ENCODE measurements at regions not wholly inside any gene's neighbourhood (a gene's known extent, or its start where the extent isn't known, plus 50 kb on each side); places are given as distances from the start of the nearest gene placed in this dataset.

DNA sequence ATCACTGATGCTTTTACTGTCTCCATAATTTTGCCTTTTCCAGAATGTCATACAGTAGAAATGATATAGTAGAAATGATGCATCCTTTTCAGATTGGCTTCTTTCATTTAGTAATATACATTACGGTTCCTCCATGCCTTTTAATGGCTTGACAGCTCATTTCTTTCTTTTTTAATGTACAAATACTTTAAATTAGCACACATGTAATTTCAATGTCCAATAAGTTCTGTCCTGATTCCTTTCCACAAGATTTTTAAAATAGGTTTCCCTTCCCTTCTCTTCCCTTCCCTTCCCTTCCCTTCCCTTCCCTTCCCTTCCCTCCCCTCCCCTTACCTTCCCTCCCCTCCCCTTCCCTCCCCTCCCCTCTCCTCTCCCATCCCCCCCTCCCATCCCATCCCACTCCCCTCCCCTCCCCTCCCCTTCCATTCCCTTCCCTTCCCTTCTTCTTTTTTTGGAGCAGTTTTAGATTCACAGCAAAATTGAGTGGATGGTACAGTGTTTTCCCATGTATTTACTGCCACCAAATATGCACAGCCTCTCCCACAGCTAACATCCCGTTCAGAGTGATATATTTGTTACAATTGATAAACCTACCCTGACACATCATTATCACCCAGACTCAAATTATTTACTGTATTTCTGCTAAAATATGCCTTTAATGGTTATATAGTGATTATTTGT lies 398.8 kb downstream of the RNF144B start:
- DNase-seq, result no peak

- DNase-seq, result no peak
Observed at GRCh38 chr6:18792866-18793265, 405.7 kb downstream of the RNF144B start.

DNA sequence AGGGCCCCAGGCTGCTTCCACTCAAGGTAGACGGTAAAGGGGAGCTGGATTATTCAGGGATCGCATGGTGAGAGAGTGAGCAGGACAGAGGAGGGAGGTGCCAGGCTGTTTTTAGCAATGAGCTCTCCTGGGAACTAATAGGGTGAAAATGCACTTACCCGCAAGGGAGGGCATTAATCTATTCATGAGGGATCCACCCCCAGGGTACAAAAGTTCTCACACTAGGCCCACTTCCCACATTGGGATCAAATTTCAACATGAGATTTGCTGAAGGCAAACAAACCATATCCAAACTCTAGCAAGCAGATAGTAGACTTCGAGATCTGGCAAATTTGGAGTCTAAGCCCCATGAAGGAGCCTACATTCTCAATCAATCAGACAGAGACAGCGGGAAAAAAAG lies 408.6 kb downstream of the RNF144B start:
- DNase-seq, result no peak

GRCh38 chr6:18820725-18821124 lies 433.6 kb downstream of the RNF144B start:
- no peak for DNase-seq

DNA sequence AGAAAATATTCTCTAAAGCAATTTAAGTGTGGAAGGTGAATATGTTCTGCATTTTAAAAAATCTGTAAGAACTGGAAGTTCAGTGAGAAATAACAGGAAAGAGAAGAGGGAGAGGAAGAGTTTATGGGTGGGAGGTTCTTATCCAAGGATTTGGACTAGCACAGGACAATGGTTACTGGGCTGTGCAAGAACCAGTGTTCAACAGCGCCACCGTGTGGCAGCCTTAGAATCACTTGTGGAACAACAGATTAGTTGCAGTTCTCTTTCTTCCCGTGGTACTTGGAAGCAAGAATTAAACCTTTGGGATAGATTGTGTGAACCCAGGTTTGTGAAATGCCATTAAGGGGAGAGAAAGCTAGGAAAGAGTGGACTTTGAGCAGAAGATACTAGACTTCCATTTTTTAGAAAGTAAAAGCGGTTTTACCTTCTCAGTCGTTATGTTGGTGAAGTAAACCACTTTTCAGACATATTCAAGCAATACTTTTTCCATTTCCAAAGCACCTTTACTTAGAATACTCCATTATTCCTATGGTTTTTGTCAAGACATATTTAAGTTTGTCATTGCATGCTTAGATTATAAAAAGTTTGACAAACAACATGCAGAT lies 436.7 kb downstream of the RNF144B start:
- no peak for DNase-seq

DNA sequence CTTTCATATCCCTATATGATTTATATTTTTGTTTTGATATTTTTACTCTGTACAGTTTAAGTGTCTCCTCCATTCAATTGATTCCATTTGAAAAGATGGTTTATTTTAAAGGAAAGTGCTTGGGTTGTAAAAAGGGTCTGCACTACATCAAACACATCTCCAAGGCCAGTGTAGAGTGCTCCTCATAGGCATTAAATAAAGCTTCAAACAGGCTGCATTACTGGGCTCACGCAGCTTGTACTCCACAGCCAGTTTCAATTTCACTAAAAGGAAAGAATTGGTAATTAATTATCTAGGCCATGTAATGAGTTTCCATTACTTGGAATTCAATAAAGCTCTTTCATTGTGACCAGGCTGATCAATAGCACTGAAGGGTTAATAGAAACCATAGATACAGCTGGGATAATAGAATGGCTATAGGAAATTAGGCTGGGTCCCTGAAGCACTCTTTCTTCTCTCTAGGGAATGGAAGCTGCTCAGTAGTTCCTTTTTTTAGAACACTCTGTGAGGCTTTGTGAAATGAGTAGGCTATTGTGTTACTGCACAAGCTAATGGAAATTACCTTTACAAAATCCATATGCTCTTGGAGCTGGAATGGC lies 442.2 kb downstream of the RNF144B start:
- no peak for DNase-seq

GRCh38 chr6:18835976-18836375 lies 448.8 kb downstream of the RNF144B start:
- no peak for DNase-seq

- DNase-seq, result no peak
Observed at GRCh38 chr6:18837013-18837412, 449.9 kb downstream of the RNF144B start.

DNA sequence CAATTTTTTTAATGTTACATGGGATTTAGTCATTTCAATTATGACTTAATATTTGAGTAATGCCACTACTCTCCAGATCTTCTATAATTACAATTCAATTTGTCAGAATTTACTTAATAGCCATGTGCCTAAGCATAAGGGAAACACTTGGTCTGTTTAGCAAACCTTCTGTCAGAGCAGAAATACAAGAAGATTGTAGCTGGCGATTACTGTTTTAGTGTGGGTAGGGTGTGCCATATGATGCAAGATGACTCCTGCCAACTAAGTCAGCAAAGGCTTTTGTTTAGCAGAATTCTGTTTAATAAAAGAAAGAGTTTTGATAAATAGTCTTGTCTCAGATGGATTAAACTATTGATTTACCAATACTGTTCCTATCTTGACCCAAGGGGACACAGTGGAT lies 455.4 kb downstream of the RNF144B start:
- no peak for DNase-seq

DNA sequence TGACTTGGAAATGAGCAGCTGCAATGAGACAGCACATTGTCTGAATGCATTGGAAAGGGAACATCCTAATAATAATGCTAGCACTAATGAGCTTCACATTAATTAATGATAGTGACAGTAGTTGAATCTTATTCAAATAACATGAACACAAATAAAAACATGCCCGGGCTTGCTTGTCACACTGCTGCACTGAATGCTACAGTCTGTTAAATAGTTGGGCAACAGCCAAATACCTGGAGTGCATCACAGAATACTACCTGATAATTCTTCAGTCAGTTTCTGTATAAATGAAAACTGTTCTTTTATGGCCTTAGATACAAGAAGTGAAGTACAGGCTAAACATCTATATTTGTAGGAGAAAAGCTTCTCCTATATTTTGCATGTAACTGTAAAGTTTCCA lies 458.7 kb downstream of the RNF144B start:
- DNase-seq, result no peak

- DNase-seq, result no peak
Observed at GRCh38 chr6:18846327-18846726, 459.2 kb downstream of the RNF144B start.

GRCh38 chr6:18861204-18861603 lies 474.1 kb downstream of the RNF144B start:
- no peak for DNase-seq

DNA sequence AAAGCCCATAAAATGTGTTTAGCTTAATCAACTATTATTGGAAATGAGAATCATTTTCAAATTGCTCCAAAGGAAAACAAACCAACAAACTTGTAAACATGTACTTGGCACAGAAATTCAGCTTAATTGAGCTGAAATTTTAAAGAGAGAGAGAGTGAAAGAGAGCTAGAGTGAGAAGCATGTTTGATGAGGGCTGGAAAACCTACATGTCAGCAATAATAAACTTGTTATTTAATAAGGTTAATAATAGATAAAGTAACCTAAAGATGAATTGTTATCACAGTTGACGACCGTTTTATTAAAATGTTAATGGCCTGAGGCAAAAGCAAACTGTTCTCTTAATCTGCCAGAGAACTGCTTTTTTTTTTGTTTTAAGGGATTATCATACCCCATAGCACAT lies 496.1 kb downstream of the RNF144B start:
- no peak for DNase-seq

DNA sequence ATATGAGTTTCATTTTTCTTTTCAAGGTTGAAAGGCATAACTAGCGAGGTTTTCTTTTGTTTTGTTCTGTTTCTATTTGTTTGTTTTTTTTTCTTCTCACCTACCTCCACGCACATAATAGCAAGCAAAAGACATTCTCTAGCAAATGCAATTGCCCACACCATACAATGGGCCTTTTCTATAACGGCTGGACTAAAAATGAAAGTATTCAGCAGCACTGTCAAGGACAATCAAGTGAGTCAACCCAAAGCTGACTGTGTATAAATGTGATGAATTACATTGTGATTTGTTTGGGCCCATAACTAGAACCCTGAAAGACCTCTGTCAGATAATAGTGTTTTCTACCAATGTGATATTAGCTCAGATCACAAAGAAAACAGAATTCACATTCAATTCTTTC lies 496.7 kb downstream of the RNF144B start:
- no peak for DNase-seq

DNA sequence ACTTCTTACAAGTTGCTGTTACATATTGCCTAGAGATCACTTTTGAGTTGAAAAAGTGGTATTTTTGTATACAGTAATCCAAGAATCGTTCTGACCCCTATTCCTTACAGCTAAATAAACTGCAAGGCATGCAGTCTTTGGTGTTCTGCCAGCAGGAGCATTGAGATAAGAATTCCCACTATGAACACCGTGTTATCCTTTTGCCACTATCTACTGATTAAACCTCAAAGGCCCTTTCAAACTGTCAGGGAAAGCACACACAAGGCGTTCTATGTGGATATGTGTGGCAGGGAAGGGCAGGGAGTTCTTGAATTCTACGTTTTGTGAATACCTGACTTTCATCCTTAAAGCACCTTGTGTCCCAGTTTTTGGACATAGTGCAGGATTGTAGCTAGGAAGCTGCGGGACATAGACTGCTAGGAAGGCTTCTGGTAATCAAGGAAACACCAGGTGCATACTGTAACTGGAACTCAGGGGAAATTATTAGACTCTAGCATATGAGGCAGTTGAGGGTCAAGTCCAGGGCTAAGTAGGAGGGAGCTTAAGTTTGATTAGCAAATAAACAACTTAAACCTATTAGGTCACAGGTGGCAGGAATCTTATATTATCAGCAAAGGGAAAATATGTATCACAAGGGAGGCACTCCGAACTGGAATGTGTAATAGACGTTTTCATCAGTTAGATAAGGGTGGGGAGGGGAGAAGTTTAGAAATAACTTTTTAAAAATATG lies 506.6 kb downstream of the RNF144B start:
- DNase-seq, result no peak

GRCh38 chr6:18897350-18897749 lies 510.2 kb downstream of the RNF144B start:
- no peak for DNase-seq

DNA sequence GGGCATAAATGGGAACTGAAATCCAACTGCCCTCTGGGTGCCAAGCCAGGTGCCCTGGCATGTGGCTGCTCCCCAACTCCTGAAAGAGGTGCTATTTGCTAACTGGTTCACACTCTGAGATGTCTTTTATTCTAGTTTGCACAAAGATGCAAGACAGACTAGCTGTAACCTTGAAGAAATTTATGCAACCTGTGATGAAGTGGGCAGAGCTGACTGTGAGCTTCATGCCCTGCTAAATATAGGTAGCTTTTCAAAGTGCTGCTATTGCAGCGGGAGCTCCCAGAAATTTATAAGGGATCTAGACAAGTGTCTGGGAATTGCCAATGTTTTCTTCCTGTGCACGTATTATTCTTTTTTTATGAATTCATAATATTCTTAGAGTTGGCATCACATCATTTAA lies 517.5 kb downstream of the RNF144B start:
- DNase-seq, result no peak

DNA sequence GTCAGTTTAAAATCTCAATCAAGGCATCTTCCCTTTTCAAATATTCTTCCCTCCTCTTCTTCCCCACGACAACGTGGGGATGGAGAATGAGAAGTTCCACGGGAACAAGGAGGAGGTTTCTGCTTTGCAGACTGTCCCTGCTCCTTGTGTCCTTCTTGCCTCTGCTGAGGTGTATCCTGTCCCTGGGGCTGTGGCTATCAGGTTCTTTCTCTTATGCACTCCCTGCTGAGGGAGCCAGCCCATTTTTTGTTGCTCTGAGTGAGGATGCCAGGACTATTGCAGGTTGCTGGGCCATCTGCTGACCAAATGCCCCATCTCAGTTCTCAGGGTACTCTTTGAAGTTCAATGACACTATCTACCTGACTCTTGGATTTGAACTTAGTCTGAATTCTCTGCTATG lies 533.6 kb downstream of the RNF144B start:
- no peak for DNase-seq

GRCh38 chr6:18931086-18931485 lies 543.9 kb downstream of the RNF144B start:
- no peak for DNase-seq

- DNase-seq, result no peak
Observed at GRCh38 chr6:18958146-18958545, 571.0 kb downstream of the RNF144B start.

DNA sequence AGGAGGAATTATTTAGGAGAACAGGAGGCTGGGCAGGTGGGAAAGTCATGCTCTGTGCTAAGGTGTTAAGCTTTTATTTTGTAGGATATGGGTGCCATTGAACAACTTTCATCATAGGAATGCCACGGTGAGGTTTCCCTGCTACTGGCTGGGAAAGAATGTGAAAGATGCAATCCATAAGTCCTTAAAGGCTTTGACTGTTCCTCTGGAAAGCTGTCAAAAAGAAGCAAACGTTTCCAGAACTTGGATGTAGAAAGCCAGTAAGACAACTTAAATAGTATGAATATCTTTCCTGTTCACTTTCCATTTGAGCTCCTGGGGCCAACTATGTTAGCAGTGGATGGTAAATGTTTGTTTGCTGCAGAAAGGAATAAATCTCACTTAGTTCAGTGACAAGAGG lies 574.4 kb downstream of the RNF144B start:
- no peak for DNase-seq

GRCh38 chr6:18962361-18962905 lies 575.3 kb downstream of the RNF144B start:
- DNase-seq, result no peak

GRCh38 chr6:18963439-18963838 lies 576.3 kb downstream of the RNF144B start:
- DNase-seq, result no peak

DNA sequence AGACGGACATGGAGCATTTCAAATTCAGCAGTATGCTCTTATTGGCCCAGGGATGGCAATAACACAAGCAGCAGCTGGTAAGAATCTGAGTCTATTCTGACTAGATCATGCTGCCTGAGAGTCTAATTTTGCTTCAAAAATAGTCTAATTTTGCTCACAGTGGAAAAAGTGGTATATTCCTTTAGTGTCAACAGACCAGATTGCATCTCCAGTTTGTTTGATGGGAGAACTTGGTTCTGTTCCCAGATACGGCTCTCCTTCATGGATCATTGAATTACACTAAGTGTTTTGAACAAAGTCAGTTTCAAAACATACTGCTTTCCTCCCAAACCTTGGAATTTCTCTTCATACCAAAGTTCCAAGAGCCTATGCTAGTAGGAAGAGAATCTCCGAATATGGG lies 586.1 kb downstream of the RNF144B start:
- DNase-seq, result no peak

All from activated gamma-delta T cell treated with Interleukin-2 at 50 U/mL for 16 hours (primary cell).